ENCODE measurements at regions not wholly inside any gene's neighbourhood (a gene's known extent, or its start where the extent isn't known, plus 50 kb on each side); places are given as distances from the start of the nearest gene placed in this dataset.

- DNase-seq: no peak
Observed at GRCh38 chr5:40384782-40385390, 294.8 kb upstream of the PTGER4 start.

- no peak for DNase-seq
Observed at GRCh38 chr5:40383749-40384651, 295.7 kb upstream of the PTGER4 start.

- DNase-seq: no peak
Observed at GRCh38 chr5:40381676-40382363, 297.9 kb upstream of the PTGER4 start.

GRCh38 chr5:40381016-40381415, 298.7 kb upstream of the PTGER4 start:
- DNase-seq: no peak

- DNase-seq: no peak
Observed at GRCh38 chr5:40378396-40379177, 301.1 kb upstream of the PTGER4 start.

GRCh38 chr5:40376566-40376965, 303.1 kb upstream of the PTGER4 start:
- DNase-seq: no peak

- no peak for DNase-seq
Observed at GRCh38 chr5:40374853-40375252, 304.9 kb upstream of the PTGER4 start.

GRCh38 chr5:40368200-40368599, 311.5 kb upstream of the PTGER4 start:
- no peak for DNase-seq

GRCh38 chr5:40367255-40367654, 312.5 kb upstream of the PTGER4 start:
- no peak for DNase-seq

GRCh38 chr5:40365342-40366330, 314.1 kb upstream of the PTGER4 start:
- no peak for DNase-seq

- DNase-seq: no peak
Observed at GRCh38 chr5:40364441-40364840, 315.3 kb upstream of the PTGER4 start.

- DNase-seq: no peak
Observed at GRCh38 chr5:40361378-40361777, 318.3 kb upstream of the PTGER4 start.

- DNase-seq: no peak
Observed at GRCh38 chr5:40360685-40361084, 319.0 kb upstream of the PTGER4 start.

- no peak for DNase-seq
Observed at GRCh38 chr5:40359832-40360231, 319.9 kb upstream of the PTGER4 start.

GRCh38 chr5:40359093-40359492, 320.6 kb upstream of the PTGER4 start:
- no peak for DNase-seq

- DNase-seq: no peak
Observed at GRCh38 chr5:40356248-40356647, 323.5 kb upstream of the PTGER4 start.

- no peak for DNase-seq
Observed at GRCh38 chr5:40355846-40356245, 323.9 kb upstream of the PTGER4 start.

- DNase-seq: no peak
Observed at GRCh38 chr5:40355181-40355580, 324.5 kb upstream of the PTGER4 start.

- no peak for DNase-seq
Observed at GRCh38 chr5:40354171-40354570, 325.5 kb upstream of the PTGER4 start.

- DNase-seq: peak; percentile 40
Observed at GRCh38 chr5:40353442-40353841, 326.3 kb upstream of the PTGER4 start.

GRCh38 chr5:40347981-40348725, 331.6 kb upstream of the PTGER4 start:
- DNase-seq: no peak

Measured in NCI-H774 (cell line).